Liver (tissue), 8 donors: ENCODE measurements at regions not wholly inside any gene's neighbourhood (a gene's known extent, or its start where the extent isn't known, plus 50 kb on each side); places are given as distances from the start of the nearest gene placed in this dataset.

ENCODE experiments used
- DNase-seq: peaks from one replicate; pipeline ENCODE4 v3.0.0-alpha.2; 2017; ENCODE audit warnings: low spot score
- H3K27ac ChIP-seq, 2 donors: one replicate each; pipeline ENCODE4 v1.7.0; 2013; ENCODE audit warnings: inconsistent platforms in 2 of 2, low read length in 2 of 2, control low read depth in 1 of 2, low read depth in 1 of 2, mild to moderate bottlenecking in 1 of 2
- H3K27me3 ChIP-seq, 4 donors: one replicate each; pipeline versions ENCODE4 v1.6.1 to v1.7.0; 2013; ENCODE audit warnings: low read length in 3 of 4, inconsistent platforms in 1 of 4, mild to moderate bottlenecking in 1 of 4, moderate library complexity in 1 of 4; ENCODE audit not compliant: control insufficient read depth in 4 of 4, insufficient read depth in 4 of 4
- H3K36me3 ChIP-seq, 4 donors: one replicate each; pipeline versions ENCODE4 v1.6.1 to v1.7.0; 2013; ENCODE audit warnings: low read length in 3 of 4, mild to moderate bottlenecking in 3 of 4, low read depth in 1 of 4, moderate library complexity in 1 of 4; ENCODE audit not compliant: control insufficient read depth in 4 of 4, insufficient read depth in 3 of 4
- H3K4me1 ChIP-seq, 4 donors: one replicate each; pipeline versions ENCODE4 v1.6.1 to v1.7.0; 2013; ENCODE audit warnings: low read length in 3 of 4, mild to moderate bottlenecking in 3 of 4, moderate library complexity in 1 of 4; ENCODE audit not compliant: control insufficient read depth in 4 of 4, insufficient read depth in 4 of 4
- H3K4me3 ChIP-seq, 3 donors: one replicate each; pipeline versions ENCODE4 v1.6.1 to v1.7.0; 2013; ENCODE audit warnings: low read length in 3 of 3, control low read depth in 1 of 3, low read depth in 1 of 3, mild to moderate bottlenecking in 1 of 3
- H3K9ac ChIP-seq, 2 donors: one replicate each; pipeline ENCODE4 v1.7.0; 2013; ENCODE audit warnings: low read length in 2 of 2, mild to moderate bottlenecking in 2 of 2, moderate library complexity in 2 of 2, control low read depth in 1 of 2, low read depth in 1 of 2
- H3K9me3 ChIP-seq, 4 donors: one replicate each; pipeline versions ENCODE4 v1.6.1 to v1.7.0; 2013; ENCODE audit warnings: low read length in 3 of 4; ENCODE audit not compliant: control insufficient read depth in 4 of 4
- EGR1 ChIP-seq, 2 donors: IDR thresholded peaks; 2 replicates each; pipeline ENCODE4 v1.6.1; 2016 to 2018; ENCODE audit warnings: antibody characterized with exemption in 2 of 2, low read depth in 2 of 2
- FOXA1 ChIP-seq: IDR thresholded peaks from 2 replicates; pipeline ENCODE4 v1.6.1; 2016; ENCODE audit warnings: antibody characterized with exemption
- FOXA2 ChIP-seq: IDR thresholded peaks from 2 replicates; pipeline ENCODE4 v1.6.1; 2016; ENCODE audit warnings: antibody characterized with exemption
- HNF4A ChIP-seq, 2 donors: conservative IDR thresholded peaks; 2 replicates each; pipeline ENCODE4 v1.6.1; 2016; ENCODE audit warnings: antibody characterized with exemption in 2 of 2, mild to moderate bottlenecking in 2 of 2
- HNF4G ChIP-seq: IDR thresholded peaks from 2 replicates; pipeline ENCODE4 v1.6.1; 2016; ENCODE audit warnings: antibody characterized with exemption
- JUND ChIP-seq, 2 donors: IDR thresholded peaks; 2 replicates each; pipeline ENCODE4 v1.6.1; 2016; ENCODE audit warnings: antibody characterized with exemption in 2 of 2
- NR2F2 ChIP-seq: IDR thresholded peaks from 2 replicates; pipeline ENCODE4 v1.6.1; 2016; ENCODE audit warnings: antibody characterized with exemption
- RAD21 ChIP-seq, 2 donors: IDR thresholded peaks; 2 replicates each; pipeline ENCODE4 v1.6.1; 2016; ENCODE audit warnings: antibody characterized with exemption in 2 of 2, mild to moderate bottlenecking in 2 of 2
- RXRA ChIP-seq, 2 donors: IDR thresholded peaks; 2 replicates each; pipeline ENCODE4 v1.6.1; 2017 to 2018; ENCODE audit warnings: antibody characterized with exemption in 2 of 2, mild to moderate bottlenecking in 1 of 2
- SP1 ChIP-seq: IDR thresholded peaks from 2 replicates; pipeline ENCODE4 v1.6.1; 2018; ENCODE audit warnings: antibody characterized with exemption, mild to moderate bottlenecking
- WGBS: extraction: QIAGEN DNeasy Blood & Tissue Kit; methylation state at CpG from one replicate; pipeline ENCODE4 v1.1.7; 2013; 5-methylcytosine and 5-hydroxymethylcytosine counted together
- TF ChIP-seq, protein P1 (sequence below): IDR thresholded peaks from 2 replicates; pipeline ENCODE4 v1.6.1; 2016; ENCODE audit warnings: antibody characterized with exemption, mild to moderate bottlenecking
- TF ChIP-seq, protein P2 (sequence below): IDR thresholded peaks from 2 replicates; pipeline ENCODE4 v1.6.1; 2016; ENCODE audit warnings: antibody characterized with exemption
- TF ChIP-seq, protein P3 (sequence below): IDR thresholded peaks from 2 replicates; pipeline ENCODE4 v1.6.1; 2016; ENCODE audit warnings: antibody characterized with exemption
- TF ChIP-seq, protein P4 (sequence below): fragments of 150-350 bp; IDR thresholded peaks from 2 replicates; pipeline ENCODE4 v1.5.1; 2017; ENCODE audit warnings: improper control_type of control experiment, low read depth, low read length; ENCODE audit not compliant: missing input control
- donor health status: healthy.
- donor health status: healthy.
- donor health status: healthy.
- donor health status: healthy.
- donor health status: healthy.

DNA sequence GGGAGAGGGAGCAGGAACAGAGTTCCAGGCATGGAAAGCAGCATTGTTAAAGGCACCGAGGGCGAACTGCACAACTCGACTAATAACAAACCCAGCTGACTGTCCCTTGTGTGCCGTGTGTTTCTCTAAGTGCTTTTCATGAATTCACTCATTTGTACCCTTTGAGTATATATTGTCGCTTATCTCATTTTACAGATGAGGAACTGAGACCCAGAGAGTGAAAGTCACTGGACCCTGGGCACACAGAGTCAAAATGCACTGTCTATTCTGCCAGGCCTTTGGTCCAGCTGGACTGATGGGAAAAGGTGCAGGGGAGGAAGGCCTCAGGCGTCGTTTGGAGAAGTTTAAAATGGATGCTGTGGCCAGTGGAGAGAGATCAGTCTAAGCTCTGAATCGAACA, 100.7 kb upstream of the GRIK3 start (continued):
- TF ChIP-seq, protein P1, sequence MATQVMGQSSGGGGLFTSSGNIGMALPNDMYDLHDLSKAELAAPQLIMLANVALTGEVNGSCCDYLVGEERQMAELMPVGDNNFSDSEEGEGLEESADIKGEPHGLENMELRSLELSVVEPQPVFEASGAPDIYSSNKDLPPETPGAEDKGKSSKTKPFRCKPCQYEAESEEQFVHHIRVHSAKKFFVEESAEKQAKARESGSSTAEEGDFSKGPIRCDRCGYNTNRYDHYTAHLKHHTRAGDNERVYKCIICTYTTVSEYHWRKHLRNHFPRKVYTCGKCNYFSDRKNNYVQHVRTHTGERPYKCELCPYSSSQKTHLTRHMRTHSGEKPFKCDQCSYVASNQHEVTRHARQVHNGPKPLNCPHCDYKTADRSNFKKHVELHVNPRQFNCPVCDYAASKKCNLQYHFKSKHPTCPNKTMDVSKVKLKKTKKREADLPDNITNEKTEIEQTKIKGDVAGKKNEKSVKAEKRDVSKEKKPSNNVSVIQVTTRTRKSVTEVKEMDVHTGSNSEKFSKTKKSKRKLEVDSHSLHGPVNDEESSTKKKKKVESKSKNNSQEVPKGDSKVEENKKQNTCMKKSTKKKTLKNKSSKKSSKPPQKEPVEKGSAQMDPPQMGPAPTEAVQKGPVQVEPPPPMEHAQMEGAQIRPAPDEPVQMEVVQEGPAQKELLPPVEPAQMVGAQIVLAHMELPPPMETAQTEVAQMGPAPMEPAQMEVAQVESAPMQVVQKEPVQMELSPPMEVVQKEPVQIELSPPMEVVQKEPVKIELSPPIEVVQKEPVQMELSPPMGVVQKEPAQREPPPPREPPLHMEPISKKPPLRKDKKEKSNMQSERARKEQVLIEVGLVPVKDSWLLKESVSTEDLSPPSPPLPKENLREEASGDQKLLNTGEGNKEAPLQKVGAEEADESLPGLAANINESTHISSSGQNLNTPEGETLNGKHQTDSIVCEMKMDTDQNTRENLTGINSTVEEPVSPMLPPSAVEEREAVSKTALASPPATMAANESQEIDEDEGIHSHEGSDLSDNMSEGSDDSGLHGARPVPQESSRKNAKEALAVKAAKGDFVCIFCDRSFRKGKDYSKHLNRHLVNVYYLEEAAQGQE, result no peak
- TF ChIP-seq RXRA (IDR thresholded peaks at IDR 0.05) (no peak), SP1 (no peak), EGR1 (IDR thresholded peaks at IDR 0.05; ENCODE audit: low read depth in 2 of 2) (no peak), RAD21 (IDR thresholded peaks at IDR 0.05) (no peak), JUND (IDR thresholded peaks at IDR 0.05) (no peak), FOXA1 (no peak), HNF4A (conservative IDR thresholded peaks at IDR 0.05) (no peak)
- TF ChIP-seq, protein P2, sequence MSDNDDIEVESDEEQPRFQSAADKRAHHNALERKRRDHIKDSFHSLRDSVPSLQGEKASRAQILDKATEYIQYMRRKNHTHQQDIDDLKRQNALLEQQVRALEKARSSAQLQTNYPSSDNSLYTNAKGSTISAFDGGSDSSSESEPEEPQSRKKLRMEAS, result no peak

DNA sequence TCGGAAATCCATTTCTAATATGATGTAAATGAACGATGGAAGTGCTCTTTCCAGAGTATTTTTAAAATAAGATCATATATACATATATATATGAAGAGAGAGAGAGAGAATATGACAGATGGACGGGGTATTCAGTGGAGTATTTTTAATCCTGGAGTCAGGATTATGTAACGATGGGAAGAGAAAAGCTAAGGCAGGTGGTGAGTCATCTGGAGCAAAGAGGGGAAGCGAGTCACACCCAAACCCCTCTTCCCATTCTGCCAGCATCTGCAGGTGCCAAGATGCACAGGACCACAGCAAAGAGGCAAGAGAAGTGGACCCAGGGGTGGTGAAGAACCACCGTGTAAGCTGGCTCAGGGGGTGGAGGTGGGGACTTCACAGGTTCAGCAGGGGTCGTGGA, 102.7 kb upstream of the GRIK3 start:
- TF ChIP-seq RAD21 (IDR thresholded peaks at IDR 0.05) (no peak), NR2F2 (no peak), HNF4G (no peak), RXRA (IDR thresholded peaks at IDR 0.05) (no peak), FOXA2 (no peak), SP1 (no peak)
- TF ChIP-seq, protein P3, sequence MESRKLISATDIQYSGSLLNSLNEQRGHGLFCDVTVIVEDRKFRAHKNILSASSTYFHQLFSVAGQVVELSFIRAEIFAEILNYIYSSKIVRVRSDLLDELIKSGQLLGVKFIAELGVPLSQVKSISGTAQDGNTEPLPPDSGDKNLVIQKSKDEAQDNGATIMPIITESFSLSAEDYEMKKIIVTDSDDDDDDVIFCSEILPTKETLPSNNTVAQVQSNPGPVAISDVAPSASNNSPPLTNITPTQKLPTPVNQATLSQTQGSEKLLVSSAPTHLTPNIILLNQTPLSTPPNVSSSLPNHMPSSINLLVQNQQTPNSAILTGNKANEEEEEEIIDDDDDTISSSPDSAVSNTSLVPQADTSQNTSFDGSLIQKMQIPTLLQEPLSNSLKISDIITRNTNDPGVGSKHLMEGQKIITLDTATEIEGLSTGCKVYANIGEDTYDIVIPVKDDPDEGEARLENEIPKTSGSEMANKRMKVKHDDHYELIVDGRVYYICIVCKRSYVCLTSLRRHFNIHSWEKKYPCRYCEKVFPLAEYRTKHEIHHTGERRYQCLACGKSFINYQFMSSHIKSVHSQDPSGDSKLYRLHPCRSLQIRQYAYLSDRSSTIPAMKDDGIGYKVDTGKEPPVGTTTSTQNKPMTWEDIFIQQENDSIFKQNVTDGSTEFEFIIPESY, result no peak
- TF ChIP-seq, protein P2, result no peak
- TF ChIP-seq, protein P4, sequence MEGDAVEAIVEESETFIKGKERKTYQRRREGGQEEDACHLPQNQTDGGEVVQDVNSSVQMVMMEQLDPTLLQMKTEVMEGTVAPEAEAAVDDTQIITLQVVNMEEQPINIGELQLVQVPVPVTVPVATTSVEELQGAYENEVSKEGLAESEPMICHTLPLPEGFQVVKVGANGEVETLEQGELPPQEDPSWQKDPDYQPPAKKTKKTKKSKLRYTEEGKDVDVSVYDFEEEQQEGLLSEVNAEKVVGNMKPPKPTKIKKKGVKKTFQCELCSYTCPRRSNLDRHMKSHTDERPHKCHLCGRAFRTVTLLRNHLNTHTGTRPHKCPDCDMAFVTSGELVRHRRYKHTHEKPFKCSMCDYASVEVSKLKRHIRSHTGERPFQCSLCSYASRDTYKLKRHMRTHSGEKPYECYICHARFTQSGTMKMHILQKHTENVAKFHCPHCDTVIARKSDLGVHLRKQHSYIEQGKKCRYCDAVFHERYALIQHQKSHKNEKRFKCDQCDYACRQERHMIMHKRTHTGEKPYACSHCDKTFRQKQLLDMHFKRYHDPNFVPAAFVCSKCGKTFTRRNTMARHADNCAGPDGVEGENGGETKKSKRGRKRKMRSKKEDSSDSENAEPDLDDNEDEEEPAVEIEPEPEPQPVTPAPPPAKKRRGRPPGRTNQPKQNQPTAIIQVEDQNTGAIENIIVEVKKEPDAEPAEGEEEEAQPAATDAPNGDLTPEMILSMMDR, result no peak
- TF ChIP-seq, protein P1, result no peak
- DNase-seq, result no peak
- H3K36me3 ChIP-seq, result no peaks in the 10 kb centered on the region
- WGBS, result 55% methylated on average over 7 of the region's 7 CpGs
- H3K27me3 ChIP-seq, result peaks cover 0 to 3% (median 1%) of the 10 kb centered on the region in 4 donors
- H3K9me3 ChIP-seq, result no peaks in the 10 kb centered on the region
- H3K27ac ChIP-seq, result no peak overlapping the region
- H3K9ac ChIP-seq, result no peak overlapping the region
- no peaks in the 10 kb centered on the region for H3K4me1 ChIP-seq
- no peak overlapping the region for H3K4me3 ChIP-seq
